Ramos (cell line): ENCODE measurements at regions not wholly inside any gene's neighbourhood (a gene's known extent, or its start where the extent isn't known, plus 50 kb on each side); places are given as distances from the start of the nearest gene placed in this dataset.

Experiments used
- in situ Hi-C: fragments of 300-500 bp; cut with MboI; formaldehyde crosslinking; loops from one replicate; pipeline ENCODE4 v1.14.3; 2022; ENCODE audit warnings: low sequenced_read_pairs; ENCODE audit not compliant: unreplicated experiment

- in situ Hi-C loops, result no loop called here
Measured at GRCh38 chr4:53671757-53672156, 80.5 kb upstream of the LNX1 start.

GRCh38 chr4:53659737-53660136, 68.5 kb upstream of the LNX1 start:
- in situ Hi-C loops, result no loop called here

DNA sequence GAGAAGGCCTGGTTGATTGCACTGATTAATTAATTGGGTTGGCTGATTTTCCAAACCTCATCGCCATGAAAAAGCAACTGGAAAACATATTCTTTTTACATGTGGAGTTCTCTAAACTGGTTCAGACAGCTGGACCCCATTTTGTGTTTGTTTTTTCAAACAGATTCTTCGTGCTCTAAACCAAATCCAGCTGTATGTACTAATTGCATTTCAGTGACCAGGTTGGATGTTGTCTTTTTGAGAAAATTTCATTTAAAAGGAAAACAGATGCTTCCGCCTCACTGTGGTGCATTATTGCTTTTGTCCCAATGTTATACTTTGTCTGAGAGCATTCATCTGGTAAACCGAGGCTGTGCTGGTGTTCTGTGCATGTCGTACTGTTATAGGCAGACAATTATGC, 67.8 kb upstream of the LNX1 start:
- in situ Hi-C loops, result no loop called here

DNA sequence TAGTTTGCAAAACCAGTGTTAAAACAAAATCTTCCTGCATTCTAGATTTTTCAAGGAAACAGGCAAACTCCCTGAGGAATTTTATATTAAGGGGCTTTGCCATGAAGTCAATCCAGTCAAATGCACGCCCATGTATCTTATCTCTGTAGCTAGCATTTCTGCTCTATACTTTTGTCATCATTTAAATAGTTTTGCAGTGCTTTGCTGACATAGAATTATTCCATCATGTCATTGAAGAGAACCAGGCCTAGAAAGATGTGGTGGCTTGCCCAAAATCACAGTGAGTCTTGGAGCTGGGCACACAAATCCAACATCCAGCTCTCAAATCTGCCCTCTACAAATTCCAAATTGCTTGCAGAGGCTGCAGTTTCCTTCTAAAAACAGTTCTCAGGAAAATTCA, 66.7 kb upstream of the LNX1 start:
- in situ Hi-C loops, result no loop called here

- in situ Hi-C loops, result no loop called here
Measured at GRCh38 chr4:53656421-53656981, 65.2 kb upstream of the LNX1 start.

DNA sequence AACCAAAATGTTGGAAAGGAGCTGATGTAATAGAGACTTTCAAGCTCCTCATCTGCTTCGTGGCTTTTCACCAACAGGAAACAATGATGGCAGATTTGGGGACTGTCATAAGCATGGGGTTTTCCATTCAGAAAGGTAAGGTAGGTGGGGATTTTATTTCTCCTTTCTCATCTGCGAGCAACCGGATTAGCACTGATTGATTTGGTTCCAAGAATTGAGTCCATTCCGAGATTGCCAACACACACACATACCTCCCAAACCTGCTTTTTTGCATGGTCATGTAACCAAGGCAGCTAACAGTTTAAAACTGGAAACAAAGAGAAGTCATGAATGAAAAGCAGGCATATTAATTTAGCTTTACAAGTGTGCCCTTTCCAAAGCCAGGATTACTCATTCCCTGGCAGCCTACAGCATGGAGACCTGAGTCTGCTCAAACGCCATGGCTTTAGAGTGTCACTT, 63.0 kb upstream of the LNX1 start:
- in situ Hi-C loops, result no loop called here

GRCh38 chr4:53653484-53654053, 62.3 kb upstream of the LNX1 start:
- in situ Hi-C loops, result no loop called here

- in situ Hi-C loops, result no loop called here
Measured at GRCh38 chr4:53651156-53651735, 60.0 kb upstream of the LNX1 start.

GRCh38 chr4:53649357-53649756, 58.1 kb upstream of the LNX1 start:
- in situ Hi-C loops, result no loop called here

DNA sequence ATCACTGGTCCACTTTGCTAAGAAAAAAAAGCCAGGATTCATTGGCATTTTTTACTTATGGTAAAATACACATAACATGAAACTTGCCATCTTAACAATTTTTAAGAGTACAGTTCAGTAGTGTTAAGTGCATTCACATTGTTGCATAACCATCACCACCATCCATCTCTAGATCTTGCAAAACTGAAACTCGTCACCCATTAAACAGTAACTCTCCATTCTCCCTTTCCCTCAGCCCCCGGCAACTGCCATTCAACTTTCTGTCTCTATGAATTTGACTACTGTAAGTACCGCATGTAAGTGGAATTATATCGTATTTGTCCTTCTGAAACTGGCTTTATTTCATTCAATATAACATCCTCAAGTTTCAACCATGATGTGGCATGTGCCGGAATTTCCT, 56.3 kb upstream of the LNX1 start:
- in situ Hi-C loops, result no loop called here

GRCh38 chr4:53646795-53647194, 55.5 kb upstream of the LNX1 start:
- in situ Hi-C loops, result no loop called here

GRCh38 chr4:53645108-53645507, 53.8 kb upstream of the LNX1 start:
- in situ Hi-C loops, result no loop called here

GRCh38 chr4:53644607-53645006, 53.3 kb upstream of the LNX1 start:
- in situ Hi-C loops, result no loop called here
